Psoas muscle (tissue), 7 donors: ENCODE measurements at regions not wholly inside any gene's neighbourhood (a gene's known extent, or its start where the extent isn't known, plus 50 kb on each side); places are given as distances from the start of the nearest gene placed in this dataset.

Source experiments
- ATAC-seq, 4 donors: fragments of 200-7000 bp; cut with Tn5 transposase; one replicate each; pipeline ENCODE4 v1.9.1; 2020; ENCODE audit warnings: moderate library complexity in 3 of 4, mild to moderate bottlenecking in 2 of 4
- DNase-seq, 2 donors: peaks; one replicate each; pipeline ENCODE4 v3.0.0-alpha.2; 2020
- H3K27ac ChIP-seq: fragments of 200-600 bp; one replicate; pipeline ENCODE4 v1.8.0; 2022
- H3K27me3 ChIP-seq, 3 donors: fragments of 200-600 bp in 1 of 3; one replicate each; pipeline versions ENCODE4 v1.6.1 to v1.8.0; 2013 to 2022; ENCODE audit warnings: low read length in 2 of 3, mild to moderate bottlenecking in 2 of 3, moderate library complexity in 1 of 3; ENCODE audit not compliant: insufficient read depth in 3 of 3
- H3K36me3 ChIP-seq, 2 donors: fragments of 200-600 bp in 1 of 2; one replicate each; pipeline versions ENCODE4 v1.6.1 to v1.8.0; 2013 to 2022; ENCODE audit warnings: low read depth in 1 of 2, mild to moderate bottlenecking in 1 of 2, moderate library complexity in 1 of 2; ENCODE audit not compliant: insufficient read depth in 1 of 2
- H3K4me1 ChIP-seq: fragments of 200-600 bp; one replicate; pipeline ENCODE4 v1.8.0; 2022
- H3K4me3 ChIP-seq: fragments of 200-600 bp; one replicate; pipeline ENCODE4 v1.8.0; 2022; ENCODE audit warnings: mild to moderate bottlenecking
- H3K9me3 ChIP-seq: fragments of 200-600 bp; one replicate; pipeline ENCODE4 v1.8.0; 2022
- CTCF ChIP-seq: fragments of 200-600 bp; IDR thresholded peaks from one replicate; pipeline ENCODE4 v1.8.0; 2022; ENCODE audit warnings: antibody characterized with exemption
- WGBS, 3 donors: extraction: QIAGEN DNeasy Blood & Tissue Kit; methylation state at CpG; one replicate each; pipeline versions ENCODE4 v1.1.6 to v1.1.7; 2013; 5-methylcytosine and 5-hydroxymethylcytosine counted together
- intact Hi-C, 2 donors: fragments of 100-400 bp; cut with DNase I; formaldehyde crosslinking; loops; one replicate each; pipeline versions ENCODE4 v1.11.0 to v1.14.2; 2022
- donor health status: healthy with polysubstance abuse.
- donor health status: DM: no; HTN: no; CAD: no; lungs with moderate emphysema.
- donor health status: Bipolar disorder and iron deficiency.
- donor health status: healthy.
- donor health status: DM: yes; HTN: yes; CAD: no.
- donor health status: DM: no; HTN: no; CAD: no.
- donor health status: DM: yes; HTN: yes; CAD: no.

- 91 to 95% (median 92%) methylated on average over 5 of the region's 5 CpGs for WGBS, 3 donors
- Histone ChIP-seq H3K4me3 (no peak overlapping the region), H3K36me3 (peaks cover 0 to 5% of the 10 kb centered on the region in 2 donors), H3K4me1 (no peaks in the 10 kb centered on the region), H3K27me3 (no peaks in the 10 kb centered on the region), H3K9me3 (no peaks in the 10 kb centered on the region), H3K27ac (no peak overlapping the region)
- no peak for ATAC-seq
- intact Hi-C loops, result no loop called here
- no peak for DNase-seq
- no peak for TF ChIP-seq CTCF
Measured at GRCh38 chr10:45552476-45552875, 120.1 kb downstream of the ZFAND4 start.

- H3K27ac ChIP-seq, result no peak overlapping the region
- no peaks in the 10 kb centered on the region for H3K9me3 ChIP-seq
- TF ChIP-seq CTCF, result no peak
- intact Hi-C loops, result no loop called here
- ATAC-seq (no peak), DNase-seq (no peak)
- H3K4me3 ChIP-seq, result no peak overlapping the region
- H3K36me3 ChIP-seq, result peaks cover 0 to 10% of the 10 kb centered on the region in 2 donors
- no peaks in the 10 kb centered on the region for H3K27me3 ChIP-seq
- WGBS, 3 donors, result 84 to 89% (median 84%) methylated on average over 3 of the region's 3 CpGs
- no peaks in the 10 kb centered on the region for H3K4me1 ChIP-seq
Measured at GRCh38 chr10:45550903-45551786, 121.4 kb downstream of the ZFAND4 start.

- H3K27me3 ChIP-seq, result no peaks in the 10 kb centered on the region
- H3K36me3 ChIP-seq, result peaks cover 0 to 10% of the 10 kb centered on the region in 2 donors
- intact Hi-C loops, result no loop called here
- 81 to 87% (median 87%) methylated on average over 5 of the region's 5 CpGs for WGBS, 3 donors
- DNase-seq (no peak), ATAC-seq (no peak)
- no peaks in the 10 kb centered on the region for H3K4me1 ChIP-seq
- H3K9me3 ChIP-seq, result no peaks in the 10 kb centered on the region
- H3K27ac ChIP-seq, result no peak overlapping the region
- H3K4me3 ChIP-seq, result no peak overlapping the region
- no peak for TF ChIP-seq CTCF
Measured at GRCh38 chr10:45548068-45548467, 124.5 kb downstream of the ZFAND4 start.

GRCh38 chr10:45547207-45547606, 125.4 kb downstream of the ZFAND4 start:
- no peak overlapping the region for H3K27ac ChIP-seq
- DNase-seq (no peak), ATAC-seq (no peak)
- no peaks in the 10 kb centered on the region for H3K9me3 ChIP-seq
- no peaks in the 10 kb centered on the region for H3K4me1 ChIP-seq
- TF ChIP-seq CTCF, result no peak
- WGBS, 3 donors, result 71 to 81% (median 73%) methylated on average over 2 of the region's 2 CpGs
- peaks cover 0 to 10% of the 10 kb centered on the region in 2 donors for H3K36me3 ChIP-seq
- intact Hi-C loops, result no loop called here
- H3K27me3 ChIP-seq, result no peaks in the 10 kb centered on the region
- H3K4me3 ChIP-seq, result no peak overlapping the region
